HEK293T (cell line): ENCODE measurements at regions not wholly inside any gene's neighbourhood (a gene's known extent, or its start where the extent isn't known, plus 50 kb on each side); places are given as distances from the start of the nearest gene placed in this dataset.

Experiments
- CTCF ChIA-PET: fragments of 350-600 bp; formaldehyde crosslinking; extraction: SDS; loops from one replicate; lab custom pipeline; 2021; ENCODE audit warnings: antibody characterized with exemption, inconsistent platforms; lab: Yijun Ruan, JAX
- POLR2A ChIA-PET: fragments of 350-600 bp; formaldehyde crosslinking; extraction: SDS; loops from one replicate; lab custom pipeline; 2020; ENCODE audit warnings: antibody characterized with exemption, inconsistent platforms; lab: Yijun Ruan, JAX
- DNase-seq: peaks from one replicate; pipeline ENCODE4 v3.0.0; 2012; ENCODE audit warnings: mixed read lengths; ENCODE audit errors: extremely low spot score
- ARNT ChIP-seq: fragments of 450-650 bp; IDR thresholded peaks from 2 replicates; pipeline ENCODE4 v1.6.1; 2017; ENCODE audit warnings: mild to moderate bottlenecking
- BHLHE40 ChIP-seq: fragments of 450-650 bp; IDR thresholded peaks from 2 replicates; pipeline ENCODE4 v1.6.1; 2016; ENCODE audit warnings: mild to moderate bottlenecking, moderate library complexity, borderline replicate concordance
- CTBP1 ChIP-seq: fragments of 450-650 bp; IDR thresholded peaks from 2 replicates; pipeline ENCODE4 v1.6.1; 2016; ENCODE audit warnings: borderline replicate concordance
- ELF4 ChIP-seq: fragments of 450-650 bp; IDR thresholded peaks from 2 replicates; pipeline ENCODE4 v1.6.1; 2017; ENCODE audit warnings: antibody characterized with exemption
- FOXA1 ChIP-seq: fragments of 450-650 bp; IDR thresholded peaks from 2 replicates; pipeline ENCODE4 v1.6.1; 2016; ENCODE audit warnings: mild to moderate bottlenecking
- FOXK2 ChIP-seq: fragments of 450-650 bp; IDR thresholded peaks from 2 replicates; pipeline ENCODE4 v1.6.1; 2016; ENCODE audit warnings: mild to moderate bottlenecking
- FOXM1 ChIP-seq: fragments of 450-650 bp; IDR thresholded peaks from 2 replicates; pipeline ENCODE4 v1.6.1; 2017; ENCODE audit warnings: mild to moderate bottlenecking, borderline replicate concordance
- HDGF ChIP-seq: fragments of 450-650 bp; IDR thresholded peaks from 2 replicates; pipeline ENCODE4 v1.6.1; 2017; ENCODE audit warnings: antibody characterized with exemption, borderline replicate concordance
- L3MBTL2 ChIP-seq: fragments of 450-650 bp; conservative IDR thresholded peaks from 2 replicates; pipeline ENCODE4 v1.6.1; 2016; ENCODE audit warnings: mild to moderate bottlenecking
- LEF1 ChIP-seq: fragments of 450-650 bp; IDR thresholded peaks from 2 replicates; pipeline ENCODE4 v1.6.1; 2017; ENCODE audit warnings: mild to moderate bottlenecking, borderline replicate concordance
- NFRKB ChIP-seq: fragments of 450-650 bp; IDR thresholded peaks from 2 replicates; pipeline ENCODE4 v1.6.1; 2016; ENCODE audit warnings: mild to moderate bottlenecking, moderate library complexity
- PKNOX1 ChIP-seq: fragments of 450-650 bp; IDR thresholded peaks from 2 replicates; pipeline ENCODE4 v1.6.1; 2016
- SP1 ChIP-seq: fragments of 450-650 bp; IDR thresholded peaks from 2 replicates; pipeline ENCODE4 v1.6.1; 2017
- SUZ12 ChIP-seq: fragments of 450-650 bp; IDR thresholded peaks from 2 replicates; pipeline ENCODE4 v1.6.1; 2016; ENCODE audit warnings: mild to moderate bottlenecking
- TARDBP ChIP-seq: fragments of 450-650 bp; IDR thresholded peaks from 2 replicates; pipeline ENCODE4 v1.6.1; 2016
- ZNF384 ChIP-seq: fragments of 450-650 bp; IDR thresholded peaks from 2 replicates; pipeline ENCODE4 v1.6.1; 2016

GRCh38 chr5:18119156-18119785 lies 485.0 kb downstream of the TAF11L14 start:
- CTCF ChIA-PET = no interaction called here
- no peak for DNase-seq
- TF ChIP-seq PKNOX1 (no peak), FOXM1 (no peak), SP1 (no peak), CTBP1 (no peak), ARNT (no peak), BHLHE40 (no peak), ELF4 (no peak), NFRKB (no peak), FOXK2 (no peak), TARDBP (no peak), FOXA1 (no peak), L3MBTL2 (no peak), LEF1 (no peak), SUZ12 (no peak)
- POLR2A ChIA-PET = no interaction called here

DNA sequence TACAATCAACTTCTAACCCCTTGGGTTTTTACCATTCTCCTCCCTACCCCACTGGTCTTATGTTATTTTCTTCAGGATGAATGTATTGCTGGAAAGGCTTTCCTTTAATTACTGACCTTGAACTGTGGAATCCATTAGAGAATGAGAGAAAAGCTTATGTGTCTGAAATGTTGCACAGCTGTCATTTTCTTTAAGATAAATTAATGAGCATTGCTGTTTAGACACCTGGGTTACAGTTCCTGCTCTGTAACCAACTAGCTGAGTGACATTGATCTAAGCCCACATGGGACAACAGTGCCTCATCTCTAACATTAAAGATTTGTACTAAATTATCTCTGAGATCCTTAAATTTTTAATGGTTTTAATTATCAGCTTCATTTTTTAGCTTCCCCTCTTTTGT lies 507.0 kb downstream of the TAF11L14 start:
- no peak for TF ChIP-seq FOXA1
- no peak for TF ChIP-seq NFRKB
- no peak for TF ChIP-seq PKNOX1
- TF ChIP-seq L3MBTL2 = no peak
- TF ChIP-seq FOXM1 = no peak
- TF ChIP-seq HDGF = no peak
- TF ChIP-seq FOXK2 = no peak
- no peak for TF ChIP-seq TARDBP
- no peak for TF ChIP-seq ZNF384
- no peak for TF ChIP-seq LEF1
- no peak for TF ChIP-seq CTBP1
- no peak for TF ChIP-seq SUZ12
- no peak for TF ChIP-seq ELF4
- TF ChIP-seq BHLHE40 = no peak
- TF ChIP-seq ARNT = no peak
- TF ChIP-seq SP1 = no peak
- ChIA-PET POLR2A (no interaction called here), CTCF (no interaction called here)
- DNase-seq = no peak

- TF ChIP-seq ELF4 (no peak), ZNF384 (no peak), HDGF (no peak), PKNOX1 (no peak), FOXK2 (no peak), FOXA1 (no peak), ARNT (no peak), FOXM1 (no peak), SUZ12 (no peak), L3MBTL2 (no peak), LEF1 (no peak), TARDBP (no peak)
- CTCF ChIA-PET = no interaction called here
Observed at GRCh38 chr5:18142831-18143230, 508.6 kb downstream of the TAF11L14 start.

DNA sequence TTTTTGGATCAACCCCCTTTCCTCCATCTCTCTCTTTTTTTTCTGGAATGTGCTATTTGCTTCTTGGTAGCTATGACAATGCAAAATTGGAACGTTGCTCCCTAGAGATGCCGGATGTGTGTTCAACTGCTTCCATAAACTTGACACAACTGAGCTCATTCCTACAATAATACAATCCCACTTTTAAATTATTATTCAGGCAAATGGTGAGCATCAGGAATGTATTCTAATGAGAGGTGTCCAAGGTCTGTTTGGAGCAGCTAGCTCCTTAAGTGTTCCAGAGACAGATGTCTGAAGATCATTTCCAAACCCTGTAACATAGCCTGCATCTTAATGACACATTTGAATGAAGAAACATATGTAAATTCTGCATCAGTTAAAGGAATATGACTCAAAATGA lies 518.4 kb downstream of the TAF11L14 start:
- DNase-seq = no peak
- CTCF ChIA-PET = interaction anchor here (0.7 kb wide), 1 partner anchor 106 kb away, joined by 3 read pairs; no protein-coding TSS in a partner anchor
- POLR2A ChIA-PET = no interaction called here
- TF ChIP-seq BHLHE40 (no peak), FOXM1 (no peak), PKNOX1 (no peak), FOXA1 (no peak), ZNF384 (no peak), ARNT (no peak), CTBP1 (no peak), TARDBP (no peak), NFRKB (no peak)

More at GRCh38 chr5:18142831-18143230, 508.6 kb downstream of the TAF11L14 start:
- POLR2A ChIA-PET = no interaction called here
- DNase-seq = no peak

DNA sequence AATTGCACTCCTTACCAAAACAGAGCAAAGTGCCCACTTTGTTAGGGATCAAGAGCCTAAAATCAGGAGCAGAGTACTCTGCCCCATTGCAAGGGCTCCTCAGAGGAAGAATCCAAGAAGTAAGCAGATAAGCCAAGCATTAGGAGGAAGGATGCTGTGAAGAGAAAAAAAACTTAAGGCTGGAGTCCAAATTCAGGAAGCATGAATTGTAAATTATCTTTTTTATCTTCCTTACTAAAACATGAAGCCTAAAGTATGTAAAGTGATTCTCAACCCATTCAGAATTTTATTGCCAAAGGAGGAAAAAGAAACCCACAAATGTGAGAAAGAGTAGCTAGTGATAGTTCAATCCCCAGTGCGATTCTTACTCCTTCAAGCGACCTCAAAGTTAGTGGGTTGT lies 523.9 kb downstream of the TAF11L14 start:
- POLR2A ChIA-PET = no interaction called here
- TF ChIP-seq NFRKB (no peak), FOXM1 (no peak), LEF1 (no peak), SUZ12 (no peak), TARDBP (no peak), FOXA1 (no peak), FOXK2 (no peak), ARNT (no peak), SP1 (no peak), BHLHE40 (no peak), HDGF (no peak), ELF4 (no peak), L3MBTL2 (no peak)
- no peak for DNase-seq
- CTCF ChIA-PET = no interaction called here

DNA sequence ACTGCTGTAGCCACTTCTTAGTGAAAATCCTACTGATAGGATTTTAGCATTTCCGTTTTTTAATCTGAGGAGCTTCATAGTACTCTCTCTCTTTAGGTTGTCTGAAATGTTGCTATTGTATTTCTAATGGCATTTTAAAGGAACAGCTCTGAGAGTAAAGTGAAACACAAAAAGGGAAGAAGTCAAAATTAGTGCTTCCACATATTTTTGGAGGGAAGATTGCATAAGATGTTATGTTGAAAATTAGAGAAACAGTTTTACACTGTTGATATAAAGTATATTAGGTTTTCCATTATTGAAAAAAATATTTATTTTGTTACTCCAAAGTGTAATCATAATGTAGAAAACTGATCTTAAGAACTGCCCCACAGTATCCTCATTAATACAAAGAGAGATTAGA lies 525.1 kb downstream of the TAF11L14 start:
- DNase-seq = no peak
- CTCF ChIA-PET = no interaction called here
- POLR2A ChIA-PET = no interaction called here
- TF ChIP-seq HDGF (no peak), FOXK2 (no peak), FOXA1 (no peak), NFRKB (no peak)
